Neutrophil (primary cell): ENCODE measurements at regions not wholly inside any gene's neighbourhood (a gene's known extent, or its start where the extent isn't known, plus 50 kb on each side); places are given as distances from the start of the nearest gene placed in this dataset.

Source experiments
- H3K27ac ChIP-seq: fragments of 200-600 bp; sonication (generic); 2 replicates; pipeline ENCODE4 v1.5.1; 2016; ENCODE audit warnings: mild to moderate bottlenecking, moderate library complexity
- H3K27me3 ChIP-seq: fragments of 200-600 bp; sonication (generic); 2 replicates; pipeline ENCODE4 v1.6.0; 2016; ENCODE audit warnings: mild to moderate bottlenecking
- H3K36me3 ChIP-seq: fragments of 200-600 bp; sonication (generic); 2 replicates; pipeline ENCODE4 v1.5.1; 2017
- H3K4me1 ChIP-seq, 2 experiments: fragments of 200-600 bp in 1 of 2; sonication (generic) in 1 of 2; 1 replicate in 1 of 2; 2 replicates in 1 of 2; pipeline versions ENCODE4 v1.5.1 to v1.6.1; 2013 to 2016; ENCODE audit warnings: low read depth in 1 of 2, low read length in 1 of 2, mild to moderate bottlenecking in 1 of 2, moderate library complexity in 1 of 2; ENCODE audit not compliant: control insufficient read depth in 1 of 2, insufficient read depth in 1 of 2
- H3K4me3 ChIP-seq, 2 experiments: fragments of 200-600 bp in 1 of 2; sonication (generic) in 1 of 2; 1 replicate in 1 of 2; 2 replicates in 1 of 2; pipeline ENCODE4 v1.5.1; 2013 to 2016; ENCODE audit warnings: low read depth in 1 of 2, low read length in 1 of 2, mild to moderate bottlenecking in 1 of 2, moderate library complexity in 1 of 2
- H3K9me3 ChIP-seq: fragments of 200-600 bp; sonication (generic); 2 replicates; pipeline ENCODE4 v1.5.1; 2016
- TF ChIP-seq, protein P1 (sequence below): fragments of 200-600 bp; sonication (generic); IDR thresholded peaks from 2 replicates; pipeline ENCODE4 v1.5.1; 2016; ENCODE audit warnings: antibody characterized with exemption

DNA sequence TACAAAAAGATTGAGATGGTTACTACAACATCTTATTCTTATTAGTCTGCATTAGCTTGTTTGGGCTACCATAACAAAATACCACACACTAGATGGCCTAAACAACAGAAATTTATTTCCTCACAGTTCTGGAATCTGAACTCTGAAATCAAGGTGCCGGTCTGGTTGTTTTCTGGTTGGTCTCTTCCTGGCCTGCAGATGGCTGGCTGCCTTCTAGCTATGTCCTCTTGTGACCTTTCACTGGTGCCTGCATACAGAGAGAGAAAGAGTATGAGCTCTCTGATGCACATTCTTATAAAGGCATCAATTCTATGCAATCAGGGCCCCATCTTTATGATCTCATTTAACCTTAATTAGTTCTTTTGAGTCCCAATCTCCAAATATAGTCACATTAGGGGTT, 696.5 kb downstream of the TDRD15 start:
- no peaks in the 10 kb centered on the region for H3K9me3 ChIP-seq
- no peak overlapping the region for H3K4me3 ChIP-seq
- TF ChIP-seq, protein P1, sequence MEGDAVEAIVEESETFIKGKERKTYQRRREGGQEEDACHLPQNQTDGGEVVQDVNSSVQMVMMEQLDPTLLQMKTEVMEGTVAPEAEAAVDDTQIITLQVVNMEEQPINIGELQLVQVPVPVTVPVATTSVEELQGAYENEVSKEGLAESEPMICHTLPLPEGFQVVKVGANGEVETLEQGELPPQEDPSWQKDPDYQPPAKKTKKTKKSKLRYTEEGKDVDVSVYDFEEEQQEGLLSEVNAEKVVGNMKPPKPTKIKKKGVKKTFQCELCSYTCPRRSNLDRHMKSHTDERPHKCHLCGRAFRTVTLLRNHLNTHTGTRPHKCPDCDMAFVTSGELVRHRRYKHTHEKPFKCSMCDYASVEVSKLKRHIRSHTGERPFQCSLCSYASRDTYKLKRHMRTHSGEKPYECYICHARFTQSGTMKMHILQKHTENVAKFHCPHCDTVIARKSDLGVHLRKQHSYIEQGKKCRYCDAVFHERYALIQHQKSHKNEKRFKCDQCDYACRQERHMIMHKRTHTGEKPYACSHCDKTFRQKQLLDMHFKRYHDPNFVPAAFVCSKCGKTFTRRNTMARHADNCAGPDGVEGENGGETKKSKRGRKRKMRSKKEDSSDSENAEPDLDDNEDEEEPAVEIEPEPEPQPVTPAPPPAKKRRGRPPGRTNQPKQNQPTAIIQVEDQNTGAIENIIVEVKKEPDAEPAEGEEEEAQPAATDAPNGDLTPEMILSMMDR = no peak
- H3K27ac ChIP-seq = no peak overlapping the region
- no peaks in the 10 kb centered on the region for H3K27me3 ChIP-seq
- no peaks in the 10 kb centered on the region for H3K4me1 ChIP-seq
- no peaks in the 10 kb centered on the region for H3K36me3 ChIP-seq

DNA sequence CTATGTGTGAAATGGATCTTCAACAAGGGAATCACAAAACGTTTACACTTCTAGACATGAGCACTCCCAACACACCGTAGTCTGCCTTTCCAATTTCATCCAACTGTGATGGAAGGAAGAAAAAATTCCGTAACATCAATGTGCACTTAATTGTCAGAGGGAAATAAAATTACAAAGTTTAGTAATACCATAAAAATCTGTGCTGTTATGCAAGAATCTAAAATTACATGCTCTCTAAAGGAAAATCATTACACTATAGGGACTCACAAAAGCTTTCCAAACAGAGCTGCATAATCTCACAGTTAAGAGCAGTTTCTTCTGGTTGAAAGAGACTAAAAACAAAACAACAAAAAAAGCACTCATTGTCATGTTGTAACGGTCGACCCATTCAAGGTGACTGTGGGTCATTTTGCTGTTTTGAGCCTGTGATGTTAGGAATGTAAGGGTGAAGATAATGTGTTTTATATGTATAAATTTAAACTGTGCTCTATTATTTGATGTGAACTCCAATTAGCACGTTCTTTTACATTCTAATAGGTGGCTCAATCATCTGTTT, 698.0 kb downstream of the TDRD15 start:
- no peaks in the 10 kb centered on the region for H3K27me3 ChIP-seq
- H3K36me3 ChIP-seq = no peaks in the 10 kb centered on the region
- TF ChIP-seq, protein P1 = no peak
- H3K4me3 ChIP-seq = no peak overlapping the region
- H3K9me3 ChIP-seq = no peaks in the 10 kb centered on the region
- H3K4me1 ChIP-seq = no peaks in the 10 kb centered on the region
- H3K27ac ChIP-seq = no peak overlapping the region

DNA sequence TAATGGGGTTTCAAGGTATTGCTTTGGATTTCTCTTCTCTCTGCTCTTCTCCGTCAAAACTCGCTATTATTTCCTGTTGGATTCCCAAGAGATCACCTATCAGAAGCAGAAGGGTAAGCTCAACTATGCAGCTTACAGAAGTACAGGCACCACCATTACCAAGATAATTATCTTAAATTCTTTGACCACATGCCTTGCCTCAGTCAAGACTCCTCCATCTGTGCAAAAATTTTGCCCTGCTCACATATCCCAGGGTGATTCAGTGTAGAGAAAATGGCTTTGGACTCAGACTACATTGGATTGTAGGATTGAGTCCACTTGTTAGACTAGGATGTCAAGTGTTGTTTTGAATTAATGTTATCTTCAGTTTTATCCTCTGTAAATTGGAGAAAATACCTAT, 698.7 kb downstream of the TDRD15 start:
- H3K27ac ChIP-seq = no peak overlapping the region
- TF ChIP-seq, protein P1 = no peak
- H3K27me3 ChIP-seq = no peaks in the 10 kb centered on the region
- no peaks in the 10 kb centered on the region for H3K36me3 ChIP-seq
- H3K4me1 ChIP-seq = no peaks in the 10 kb centered on the region
- H3K4me3 ChIP-seq = no peak overlapping the region
- no peaks in the 10 kb centered on the region for H3K9me3 ChIP-seq

DNA sequence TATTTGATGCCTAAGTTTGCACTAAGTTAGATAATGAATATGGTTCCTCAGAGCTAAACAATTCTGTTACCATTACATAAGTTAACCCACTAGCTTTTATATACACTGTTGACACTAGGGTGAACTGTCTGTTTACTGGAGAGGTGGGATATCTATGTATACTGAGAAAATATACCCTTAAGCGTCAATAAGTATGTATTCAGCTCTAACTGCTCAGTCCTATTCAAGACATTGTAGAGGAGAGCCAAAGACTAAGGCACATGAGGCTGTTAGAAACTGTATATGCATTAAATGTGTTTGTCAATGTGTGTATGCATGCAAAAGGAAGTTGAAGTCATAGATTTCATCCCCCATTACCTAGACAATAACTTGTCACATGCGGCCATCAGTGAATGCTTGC, 710.0 kb downstream of the TDRD15 start:
- Histone ChIP-seq H3K36me3 (no peaks in the 10 kb centered on the region), H3K27ac (no peak overlapping the region), H3K27me3 (no peaks in the 10 kb centered on the region)

DNA sequence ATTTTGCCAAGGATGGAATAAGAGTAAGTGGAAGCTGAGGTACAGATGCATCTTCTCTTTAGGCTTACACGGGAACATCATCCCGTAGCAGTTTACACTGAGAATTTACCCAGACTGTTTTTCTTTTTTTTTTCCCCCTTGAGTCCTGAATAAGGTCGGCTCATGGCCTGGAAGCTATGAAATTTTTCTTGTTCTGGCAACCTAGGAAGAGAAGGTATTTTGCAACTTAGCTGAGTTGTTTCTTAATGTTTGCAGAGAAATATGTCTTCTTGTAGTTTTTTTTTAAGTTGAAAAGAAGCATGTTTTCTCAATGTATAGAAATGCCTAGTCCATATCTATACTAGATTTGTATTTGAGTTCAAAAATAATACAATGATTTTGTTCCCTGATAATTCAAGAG, 712.5 kb downstream of the TDRD15 start:
- Histone ChIP-seq H3K9me3 (no peaks in the 10 kb centered on the region), H3K27me3 (no peaks in the 10 kb centered on the region), H3K4me1 (no peaks in the 10 kb centered on the region), H3K4me3 (no peak overlapping the region), H3K27ac (no peak overlapping the region), H3K36me3 (no peaks in the 10 kb centered on the region)
- TF ChIP-seq, protein P1 = no peak

More for the DNA sequence above, 710.0 kb downstream of the TDRD15 start:
- H3K4me1 ChIP-seq = no peaks in the 10 kb centered on the region
- TF ChIP-seq, protein P1 = no peak
- H3K4me3 ChIP-seq = no peak overlapping the region
- no peaks in the 10 kb centered on the region for H3K9me3 ChIP-seq

DNA sequence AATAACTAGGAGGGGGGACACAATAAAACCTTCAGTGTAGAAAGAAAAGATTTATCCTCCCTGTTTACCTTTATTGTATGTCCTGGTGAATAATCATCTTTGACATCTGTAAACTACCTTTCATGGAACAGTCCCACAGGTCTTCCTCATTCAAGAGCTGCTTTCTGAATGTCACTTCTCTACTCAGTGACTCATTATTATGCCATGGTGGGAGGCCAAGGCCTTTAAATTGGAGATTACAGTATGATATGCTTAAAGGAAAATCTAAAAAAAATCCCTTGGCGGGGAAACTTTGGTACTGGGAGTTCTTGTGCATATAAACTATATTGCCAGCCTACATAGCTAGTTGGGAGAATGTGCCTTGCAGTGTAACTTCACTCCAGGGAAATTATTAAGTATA, 713.0 kb downstream of the TDRD15 start:
- no peaks in the 10 kb centered on the region for H3K9me3 ChIP-seq
- TF ChIP-seq, protein P1 = no peak
- no peaks in the 10 kb centered on the region for H3K36me3 ChIP-seq
- H3K4me1 ChIP-seq = no peaks in the 10 kb centered on the region
- no peak overlapping the region for H3K27ac ChIP-seq
- H3K27me3 ChIP-seq = no peaks in the 10 kb centered on the region
- no peak overlapping the region for H3K4me3 ChIP-seq
